Suprapubic skin (tissue), 4 donors: ENCODE measurements at regions not wholly inside any gene's neighbourhood (a gene's known extent, or its start where the extent isn't known, plus 50 kb on each side); places are given as distances from the start of the nearest gene placed in this dataset.

Experiments
- DNase-seq, 2 donors: peaks; one replicate each; pipeline ENCODE4 v3.0.0-alpha.2; 2019; ENCODE audit warnings: low spot score in 2 of 2
- H3K27ac ChIP-seq: fragments of 200-600 bp; sonication (generic); one replicate; pipeline ENCODE4 v1.5.1; 2019
- H3K27me3 ChIP-seq: fragments of 200-600 bp; sonication (generic); one replicate; pipeline ENCODE4 v1.5.1; 2019
- H3K36me3 ChIP-seq: fragments of 200-600 bp; sonication (generic); one replicate; pipeline ENCODE4 v1.5.1; 2019
- H3K4me1 ChIP-seq: fragments of 200-600 bp; sonication (generic); one replicate; pipeline ENCODE4 v1.5.1; 2019
- H3K4me3 ChIP-seq: fragments of 200-600 bp; sonication (generic); one replicate; pipeline ENCODE4 v1.5.1; 2019; ENCODE audit warnings: mild to moderate bottlenecking
- H3K9me3 ChIP-seq: fragments of 200-600 bp; sonication (generic); one replicate; pipeline ENCODE4 v1.5.1; 2019
- EP300 ChIP-seq: sonication (generic); formaldehyde crosslinking; IDR thresholded peaks from one replicate; pipeline ENCODE4 v1.6.1; 2017; ENCODE audit warnings: antibody characterized with exemption
- POLR2A ChIP-seq, 2 donors: fragments of 450-650 bp; IDR thresholded peaks; one replicate each; pipeline ENCODE4 v1.6.1; 2017; ENCODE audit warnings: antibody characterized with exemption in 2 of 2, mild to moderate bottlenecking in 2 of 2, moderate library complexity in 2 of 2
- POLR2AphosphoS5 ChIP-seq, 3 donors: sonication (generic); formaldehyde crosslinking; IDR thresholded peaks; one replicate each; pipeline ENCODE4 v1.6.1; 2017; ENCODE audit warnings: antibody characterized with exemption in 3 of 3
- WGBS: methylation state at CpG from one replicate; pipeline ENCODE4 v1.1.5; 2018; 5-methylcytosine and 5-hydroxymethylcytosine counted together
- TF ChIP-seq, protein P1 (sequence below), 2 donors: fragments of 200-600 bp in 1 of 2; fragments of 450-650 bp in 1 of 2; sonication (generic) in 1 of 2; IDR thresholded peaks; one replicate each; pipeline ENCODE4 v1.5.1; 2016 to 2019; ENCODE audit warnings: antibody characterized with exemption in 2 of 2, mild to moderate bottlenecking in 1 of 2, moderate library complexity in 1 of 2

DNA sequence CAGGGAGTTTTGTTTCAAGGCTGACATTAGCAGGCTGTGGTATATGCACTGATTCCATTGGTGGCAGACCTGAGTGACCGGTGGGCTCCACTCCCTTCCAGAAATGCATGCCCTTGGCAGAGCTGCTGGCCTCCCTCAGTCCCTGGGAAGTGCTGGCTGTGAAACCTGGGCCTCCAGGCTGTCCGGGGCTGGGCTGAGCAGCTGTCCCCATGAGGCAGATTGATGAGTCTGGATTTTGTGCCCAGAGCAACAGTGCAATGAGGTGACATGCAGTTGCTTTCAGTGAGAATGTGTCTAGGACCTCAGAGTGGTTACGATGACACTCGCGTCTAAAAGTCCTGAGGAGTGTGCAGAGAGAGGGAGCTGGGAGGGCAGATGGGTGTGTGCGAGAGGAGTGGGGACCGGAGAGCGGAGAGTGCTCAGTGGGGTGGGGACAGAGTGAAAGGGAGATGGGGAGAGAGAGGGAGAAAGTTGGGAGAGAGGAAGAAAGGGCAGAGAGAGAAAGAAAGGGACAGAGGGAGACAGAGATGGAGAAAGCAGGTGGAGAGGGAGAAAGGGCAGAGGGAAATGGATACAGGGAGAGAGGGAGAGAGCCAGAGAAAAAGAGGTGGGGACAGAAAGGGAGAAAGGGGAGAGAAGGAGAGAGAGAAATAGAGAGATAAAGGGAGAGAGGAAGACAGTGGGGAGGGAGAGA is 978.3 kb downstream of the BRD1 start:
- H3K4me3 ChIP-seq, result no peak overlapping the region
- no peaks in the 10 kb centered on the region for H3K9me3 ChIP-seq
- TF ChIP-seq POLR2AphosphoS5 (IDR thresholded peaks at IDR 0.05) (no peak), EP300 (no peak), POLR2A (IDR thresholded peaks at IDR 0.05) (no peak)
- TF ChIP-seq, protein P1, sequence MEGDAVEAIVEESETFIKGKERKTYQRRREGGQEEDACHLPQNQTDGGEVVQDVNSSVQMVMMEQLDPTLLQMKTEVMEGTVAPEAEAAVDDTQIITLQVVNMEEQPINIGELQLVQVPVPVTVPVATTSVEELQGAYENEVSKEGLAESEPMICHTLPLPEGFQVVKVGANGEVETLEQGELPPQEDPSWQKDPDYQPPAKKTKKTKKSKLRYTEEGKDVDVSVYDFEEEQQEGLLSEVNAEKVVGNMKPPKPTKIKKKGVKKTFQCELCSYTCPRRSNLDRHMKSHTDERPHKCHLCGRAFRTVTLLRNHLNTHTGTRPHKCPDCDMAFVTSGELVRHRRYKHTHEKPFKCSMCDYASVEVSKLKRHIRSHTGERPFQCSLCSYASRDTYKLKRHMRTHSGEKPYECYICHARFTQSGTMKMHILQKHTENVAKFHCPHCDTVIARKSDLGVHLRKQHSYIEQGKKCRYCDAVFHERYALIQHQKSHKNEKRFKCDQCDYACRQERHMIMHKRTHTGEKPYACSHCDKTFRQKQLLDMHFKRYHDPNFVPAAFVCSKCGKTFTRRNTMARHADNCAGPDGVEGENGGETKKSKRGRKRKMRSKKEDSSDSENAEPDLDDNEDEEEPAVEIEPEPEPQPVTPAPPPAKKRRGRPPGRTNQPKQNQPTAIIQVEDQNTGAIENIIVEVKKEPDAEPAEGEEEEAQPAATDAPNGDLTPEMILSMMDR (IDR thresholded peaks at IDR 0.05), result no peak
- 42% methylated on average over 8 of the region's 8 CpGs for WGBS
- peaks cover 29% of the 10 kb centered on the region for H3K27me3 ChIP-seq
- H3K4me1 ChIP-seq, result no peaks in the 10 kb centered on the region
- no peaks in the 10 kb centered on the region for H3K36me3 ChIP-seq
- no peak for DNase-seq
- no peak overlapping the region for H3K27ac ChIP-seq

DNA sequence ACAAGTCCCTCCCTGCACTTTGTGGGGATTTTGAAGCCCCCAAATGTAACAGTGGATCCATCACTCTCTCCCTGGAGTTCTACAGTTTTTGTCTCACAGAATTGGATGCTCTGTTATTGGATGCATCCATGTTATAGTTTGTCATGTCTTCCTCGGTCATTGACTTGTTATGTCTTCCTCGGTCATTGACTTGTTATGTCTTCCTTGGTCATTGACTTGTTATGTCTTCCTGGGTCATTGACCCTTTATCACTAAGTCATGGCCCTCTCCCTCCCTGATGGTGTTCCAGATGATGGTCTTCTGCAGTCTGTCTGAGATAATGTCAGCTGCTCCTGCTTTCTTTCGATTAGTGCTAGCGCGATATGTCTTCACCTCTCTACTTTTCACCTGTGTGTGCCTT is 981.5 kb downstream of the BRD1 start:
- WGBS, result 90% methylated on average over 5 of the region's 5 CpGs
- H3K27ac ChIP-seq, result no peak overlapping the region
- H3K27me3 ChIP-seq, result peaks cover 55% of the 10 kb centered on the region
- no peaks in the 10 kb centered on the region for H3K4me1 ChIP-seq
- DNase-seq, result no peak
- H3K9me3 ChIP-seq, result no peaks in the 10 kb centered on the region
- H3K36me3 ChIP-seq, result no peaks in the 10 kb centered on the region
- no peak overlapping the region for H3K4me3 ChIP-seq
- TF ChIP-seq POLR2A (IDR thresholded peaks at IDR 0.05), result no peak
- TF ChIP-seq, protein P1 (IDR thresholded peaks at IDR 0.05), result no peak
- TF ChIP-seq EP300, result no peak
- no peak for TF ChIP-seq POLR2AphosphoS5 (IDR thresholded peaks at IDR 0.05)

DNA sequence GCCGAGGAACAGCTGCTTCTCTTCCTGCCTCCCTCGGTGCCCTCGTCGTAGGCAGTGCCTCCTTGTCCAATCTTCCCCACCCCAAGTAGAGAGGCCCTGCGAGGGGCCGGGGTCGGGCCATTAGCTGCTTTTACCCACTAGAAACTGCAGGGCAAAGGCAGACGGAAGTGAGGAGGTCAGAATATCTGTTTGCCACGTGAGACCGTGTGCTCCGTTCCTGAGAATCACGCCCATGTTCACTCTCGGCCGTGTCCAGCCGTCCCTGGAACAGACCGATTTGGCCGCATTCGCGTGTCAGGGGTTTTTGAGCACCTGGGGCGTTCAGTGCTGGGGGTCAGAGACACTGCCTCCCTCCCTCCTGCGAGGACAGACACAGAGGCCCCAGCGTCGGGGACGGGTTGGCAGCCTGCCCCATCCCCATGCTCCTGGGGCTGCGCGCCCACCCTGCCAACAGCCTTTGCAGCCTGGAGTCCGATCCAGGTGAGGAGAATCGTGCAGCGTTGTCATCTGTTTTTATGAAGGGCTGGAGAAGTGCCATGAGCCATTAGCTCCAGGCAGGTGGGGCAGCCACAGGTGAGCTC is 982.2 kb downstream of the BRD1 start:
- Histone ChIP-seq H3K27ac (no peak overlapping the region), H3K4me1 (no peaks in the 10 kb centered on the region), H3K27me3 (peaks cover 52% of the 10 kb centered on the region), H3K4me3 (no peak overlapping the region), H3K36me3 (no peaks in the 10 kb centered on the region), H3K9me3 (no peaks in the 10 kb centered on the region)
- WGBS, result 79% methylated on average over 26 of the region's 29 CpGs
- no peak for DNase-seq
- no peak for TF ChIP-seq POLR2A (IDR thresholded peaks at IDR 0.05)
- TF ChIP-seq EP300, result no peak
- TF ChIP-seq, protein P1 (IDR thresholded peaks at IDR 0.05), result no peak
- TF ChIP-seq POLR2AphosphoS5 (IDR thresholded peaks at IDR 0.05), result no peak

- no peak for TF ChIP-seq POLR2A (IDR thresholded peaks at IDR 0.05)
- no peak for TF ChIP-seq POLR2AphosphoS5 (IDR thresholded peaks at IDR 0.05)
- TF ChIP-seq, protein P1 (IDR thresholded peaks at IDR 0.05), result no peak
- no peak for TF ChIP-seq EP300
- H3K9me3 ChIP-seq, result no peaks in the 10 kb centered on the region
- no peak for DNase-seq
- WGBS, result 70% methylated on average over 16 of the region's 20 CpGs
- no peaks in the 10 kb centered on the region for H3K4me1 ChIP-seq
- H3K27me3 ChIP-seq, result peaks cover 57% of the 10 kb centered on the region
- no peak overlapping the region for H3K4me3 ChIP-seq
- H3K27ac ChIP-seq, result no peak overlapping the region
- no peaks in the 10 kb centered on the region for H3K36me3 ChIP-seq
These were observed 983.5 kb downstream of the BRD1 start for GRCh38 chr22:48844056-48844675.

- Histone ChIP-seq H3K4me3 (no peak overlapping the region), H3K4me1 (no peaks in the 10 kb centered on the region), H3K27me3 (peaks cover 55% of the 10 kb centered on the region), H3K27ac (no peak overlapping the region), H3K36me3 (no peaks in the 10 kb centered on the region), H3K9me3 (no peaks in the 10 kb centered on the region)
- DNase-seq, result no peak
- WGBS, result 58% methylated on average over 9 of the region's 9 CpGs
- TF ChIP-seq EP300 (no peak), POLR2AphosphoS5 (IDR thresholded peaks at IDR 0.05) (no peak), POLR2A (IDR thresholded peaks at IDR 0.05) (no peak)
- TF ChIP-seq, protein P1 (IDR thresholded peaks at IDR 0.05), result no peak
These were observed 984.0 kb downstream of the BRD1 start for GRCh38 chr22:48843640-48844039.
